ENCODE measurements at regions not wholly inside any gene's neighbourhood (a gene's known extent, or its start where the extent isn't known, plus 50 kb on each side); places are given as distances from the start of the nearest gene placed in this dataset.
"Not testable (repeated sequence)": the region's sequence is repeated elsewhere in the genome, so short reads cannot be mapped to it uniquely, and the experiment has no call there.

- TF ChIP-seq ZNF274 (IDR thresholded peaks at IDR 0.05; ENCODE audit: low read depth, low read length): no peak
- no peak overlapping the region for H3K4me3 ChIP-seq (ENCODE audit: low read length)
These were observed 902.5 kb downstream of the KCNJ2 start for GRCh38 chr17:71071837-71072236.

DNA sequence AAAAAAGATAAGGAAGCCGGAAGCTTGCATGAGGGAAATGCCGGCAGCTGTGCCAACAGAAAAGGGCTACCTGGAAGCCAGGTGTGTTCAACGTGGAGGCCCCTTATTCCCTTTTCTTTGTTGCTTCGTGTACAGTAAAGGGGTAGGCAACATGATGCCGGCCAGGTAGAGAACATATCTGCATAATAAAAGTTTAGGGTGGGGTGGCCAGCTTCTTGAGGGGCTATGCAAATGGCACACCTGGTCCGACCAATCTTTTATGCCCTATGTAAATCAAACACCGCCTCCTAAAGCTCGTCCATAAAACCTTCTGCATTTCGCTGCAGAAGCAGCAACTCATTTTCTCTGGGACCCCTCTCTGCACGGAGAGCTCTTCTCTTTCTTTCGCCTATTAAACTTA lies 911.6 kb downstream of the KCNJ2 start:
- no peak for TF ChIP-seq ZNF274 (IDR thresholded peaks at IDR 0.05; ENCODE audit: low read depth, low read length)
- no peak overlapping the region for H3K4me3 ChIP-seq (ENCODE audit: low read length)

- TF ChIP-seq ZNF274 (IDR thresholded peaks at IDR 0.05; ENCODE audit: low read depth, low read length): no peak
These were observed 912.3 kb downstream of the KCNJ2 start for GRCh38 chr17:71081666-71082065.

DNA sequence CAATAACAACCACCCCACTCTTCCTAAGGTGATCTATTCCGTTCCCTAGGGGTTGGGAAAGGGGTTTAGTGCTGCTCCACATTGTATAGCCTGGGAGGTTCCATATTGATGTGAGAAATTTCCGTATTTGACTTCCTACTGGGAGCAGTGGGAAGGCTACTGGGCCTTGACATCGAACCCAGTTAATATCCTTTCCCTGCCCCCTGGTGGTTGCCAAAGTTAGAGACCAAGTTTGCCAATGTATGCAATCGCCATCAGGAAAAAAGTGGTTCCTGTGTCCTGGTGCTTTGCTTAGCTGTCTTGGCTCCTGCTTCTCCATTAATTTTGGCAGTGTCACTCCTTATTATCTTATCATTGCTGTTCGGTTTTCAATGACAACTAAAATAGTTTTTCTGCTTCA lies 914.9 kb downstream of the KCNJ2 start:
- no peak overlapping the region for H3K4me3 ChIP-seq (ENCODE audit: low read length)
- no peak for TF ChIP-seq ZNF274 (IDR thresholded peaks at IDR 0.05; ENCODE audit: low read depth, low read length)

More at GRCh38 chr17:71081666-71082065, 912.3 kb downstream of the KCNJ2 start:
- no peak overlapping the region for H3K4me3 ChIP-seq (ENCODE audit: low read length)

- TF ChIP-seq ZNF274 (IDR thresholded peaks at IDR 0.05; ENCODE audit: low read depth, low read length): no peak
- no peak overlapping the region for H3K4me3 ChIP-seq (ENCODE audit: low read length)
These were observed 915.5 kb downstream of the KCNJ2 start for GRCh38 chr17:71084838-71085237.

DNA sequence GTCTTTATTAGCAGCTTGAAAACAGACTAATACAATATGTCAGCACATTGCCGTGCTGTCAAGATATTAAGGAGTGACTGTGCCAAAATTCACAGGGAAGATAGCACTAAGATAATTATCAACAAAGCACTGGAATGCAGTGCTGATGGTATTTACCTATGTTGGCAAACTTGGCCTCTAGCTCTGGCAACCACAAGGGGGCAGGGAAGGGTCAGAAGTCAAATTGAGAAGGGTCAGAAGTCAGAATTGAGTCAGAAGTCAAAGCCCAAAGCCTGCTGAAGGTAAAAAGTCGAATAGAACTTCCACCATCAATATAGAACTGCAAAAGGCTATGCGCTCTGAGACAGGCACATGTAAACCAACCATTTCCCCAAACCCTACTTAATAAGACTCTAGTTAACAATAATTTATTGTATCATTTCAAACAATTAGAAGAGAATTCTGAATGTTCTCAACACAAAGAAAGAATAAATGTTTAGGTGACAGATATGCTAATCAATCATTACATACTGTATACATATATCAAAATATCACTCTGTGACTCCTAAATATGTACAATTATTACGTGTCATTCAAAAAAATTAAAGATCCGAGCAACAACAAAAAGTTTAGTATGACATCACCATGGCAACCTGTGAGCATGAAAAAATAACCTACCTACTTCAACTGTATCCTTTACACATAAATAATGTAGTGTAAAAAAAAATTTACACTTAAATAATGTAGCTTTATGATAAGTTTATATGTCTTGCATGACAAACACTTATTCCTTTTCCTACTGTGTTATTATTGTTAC lies 916.1 kb downstream of the KCNJ2 start:
- no peak overlapping the region for H3K4me3 ChIP-seq (ENCODE audit: low read length)
- TF ChIP-seq ZNF274 (IDR thresholded peaks at IDR 0.05; ENCODE audit: low read depth, low read length): no peak

GRCh38 chr17:71089431-71089830 lies 920.1 kb downstream of the KCNJ2 start:
- no peak overlapping the region for H3K4me3 ChIP-seq (ENCODE audit: low read length)
- TF ChIP-seq ZNF274 (IDR thresholded peaks at IDR 0.05; ENCODE audit: low read depth, low read length): no peak

GRCh38 chr17:71098071-71098470 lies 928.7 kb downstream of the KCNJ2 start:
- no peak overlapping the region for H3K4me3 ChIP-seq (ENCODE audit: low read length)
- TF ChIP-seq ZNF274 (IDR thresholded peaks at IDR 0.05; ENCODE audit: low read depth, low read length): no peak

DNA sequence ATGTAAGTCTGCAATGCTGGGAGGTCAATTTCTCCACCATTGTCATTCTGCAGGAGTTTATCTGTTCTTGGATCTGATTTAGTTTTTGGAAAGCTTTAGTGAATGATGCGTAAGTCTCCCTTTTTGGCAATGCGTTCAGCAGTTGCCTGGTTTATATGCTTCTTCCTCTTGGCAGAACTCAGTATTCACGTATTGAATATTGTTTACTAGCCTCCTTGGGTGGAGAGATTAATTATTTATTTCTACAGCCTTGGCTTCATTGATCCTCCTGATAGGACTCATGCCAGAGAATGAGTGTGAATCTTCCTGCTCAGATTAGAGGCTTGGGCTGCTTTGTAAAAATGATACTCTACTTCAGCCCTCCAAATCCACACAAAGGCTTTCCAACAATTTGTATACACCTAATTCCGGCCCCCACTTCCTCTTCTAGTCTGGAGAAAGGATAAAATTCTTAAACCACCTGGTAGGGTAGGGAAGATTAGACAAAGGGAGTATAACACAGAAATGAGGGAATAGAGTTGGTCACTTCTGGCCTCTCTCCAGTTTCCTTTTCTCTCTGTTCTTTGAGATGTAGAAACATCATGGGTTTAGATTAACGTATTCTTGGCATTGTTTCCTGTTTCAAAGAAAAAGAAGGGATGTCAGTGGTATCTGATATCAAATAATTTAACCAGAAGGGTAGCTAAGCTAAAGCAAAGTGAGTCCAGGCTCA lies 929.8 kb downstream of the KCNJ2 start:
- no peak overlapping the region for H3K4me3 ChIP-seq (ENCODE audit: low read length)
- TF ChIP-seq ZNF274 (IDR thresholded peaks at IDR 0.05; ENCODE audit: low read depth, low read length): no peak

DNA sequence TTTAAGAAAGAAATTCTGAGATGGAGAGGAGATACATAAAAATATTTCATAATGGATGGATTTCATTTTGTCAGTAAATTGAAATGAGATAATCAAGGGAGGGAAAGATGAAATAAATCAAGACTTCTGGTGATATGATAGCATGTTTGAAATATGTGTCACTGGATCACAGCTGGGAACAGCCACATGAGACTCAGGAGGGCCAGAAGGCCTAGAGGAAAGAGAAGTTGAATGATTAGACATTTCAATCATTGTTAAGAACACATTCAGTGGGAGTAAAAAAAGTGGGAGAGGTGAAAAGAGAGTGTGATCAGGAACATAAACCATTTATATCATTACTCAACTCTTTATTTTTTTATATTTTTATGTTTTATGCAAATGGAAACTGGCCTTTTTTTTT lies 933.4 kb downstream of the KCNJ2 start:
- no peak for TF ChIP-seq ZNF274 (IDR thresholded peaks at IDR 0.05; ENCODE audit: low read depth, low read length)

GRCh38 chr17:71104225-71104624 lies 934.9 kb downstream of the KCNJ2 start:
- no peak overlapping the region for H3K4me3 ChIP-seq (ENCODE audit: low read length)
- TF ChIP-seq ZNF274 (IDR thresholded peaks at IDR 0.05; ENCODE audit: low read depth, low read length): no peak

More for the DNA sequence above, 933.4 kb downstream of the KCNJ2 start:
- H3K4me3 ChIP-seq (ENCODE audit: low read length): no peak overlapping the region

DNA sequence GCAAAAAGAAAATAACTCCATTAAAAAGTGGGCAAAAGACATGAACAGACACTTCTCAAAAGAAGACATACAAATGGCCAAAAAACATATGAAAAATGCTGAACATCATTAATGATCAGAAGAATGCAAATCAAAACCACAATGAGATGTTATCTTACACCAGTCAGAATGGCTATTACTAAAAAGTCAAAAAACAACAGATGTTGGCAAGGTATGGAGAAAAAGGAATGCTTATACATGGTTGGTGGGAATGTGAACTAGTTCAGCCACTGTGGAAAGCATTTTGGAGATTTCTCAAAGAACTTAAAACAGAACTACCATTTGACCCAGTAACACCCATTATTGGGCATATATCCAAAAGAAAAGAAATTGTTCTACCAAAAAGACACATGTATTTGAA lies 936.7 kb downstream of the KCNJ2 start:
- H3K4me3 ChIP-seq (ENCODE audit: low read length): not testable (repeated sequence)

DNA sequence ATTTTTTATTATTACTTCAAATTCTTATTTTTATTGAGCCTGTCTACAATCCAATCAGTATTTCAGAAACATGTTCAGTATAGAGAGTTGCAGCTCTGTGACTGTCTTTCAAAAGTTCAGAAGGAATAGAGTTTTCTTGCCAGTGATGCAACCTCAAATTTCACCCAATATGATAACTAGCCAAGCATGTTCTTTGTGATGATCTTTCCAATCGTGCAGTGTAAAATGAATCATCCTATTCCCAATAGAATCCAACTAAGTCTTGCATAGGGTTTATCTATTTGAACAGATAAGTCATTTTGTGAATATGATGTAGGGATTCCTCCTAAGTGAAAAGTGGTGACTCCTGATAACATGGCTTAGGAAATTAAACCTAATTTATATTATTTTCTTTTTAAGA lies 937.8 kb downstream of the KCNJ2 start:
- no peak overlapping the region for H3K4me3 ChIP-seq (ENCODE audit: low read length)
- no peak for TF ChIP-seq ZNF274 (IDR thresholded peaks at IDR 0.05; ENCODE audit: low read depth, low read length)

DNA sequence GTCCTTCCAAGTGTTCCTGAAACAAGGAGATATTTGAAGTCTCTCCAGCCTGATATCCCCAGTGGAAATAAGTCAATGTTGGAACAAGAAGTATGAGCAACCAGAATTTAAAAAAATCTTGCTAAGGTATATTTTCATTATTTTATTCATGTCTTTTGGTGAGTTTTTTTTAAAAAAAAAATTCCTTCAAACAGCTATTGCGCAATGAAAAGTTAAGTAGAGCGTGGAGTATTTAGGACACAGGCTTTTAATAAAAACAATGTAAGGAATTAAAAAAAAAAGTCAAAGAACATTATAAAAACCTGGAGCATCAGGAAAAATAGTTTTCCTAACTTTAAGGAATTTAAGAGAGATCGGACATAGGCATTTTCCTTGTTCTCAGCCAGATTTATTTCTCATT lies 940.4 kb downstream of the KCNJ2 start:
- no peak for TF ChIP-seq ZNF274 (IDR thresholded peaks at IDR 0.05; ENCODE audit: low read depth, low read length)

DNA sequence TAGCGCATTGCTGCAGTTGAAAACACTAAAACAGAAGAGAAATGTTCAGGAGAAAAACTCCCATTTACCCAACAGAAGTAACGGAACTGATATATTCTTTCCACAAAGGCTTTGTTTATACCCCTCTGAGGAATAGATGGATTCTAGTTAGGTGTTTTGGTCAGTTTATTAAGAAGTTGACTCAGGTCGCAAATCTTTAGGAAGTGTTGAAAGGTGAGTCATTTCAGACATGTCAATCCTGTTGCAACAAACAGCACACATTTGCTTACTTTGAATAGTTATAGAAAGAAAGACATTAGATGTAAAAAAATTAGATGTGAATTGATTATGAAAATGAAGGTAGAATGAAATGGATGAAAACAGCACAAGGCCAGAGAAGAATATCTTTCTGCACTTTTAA lies 941.0 kb downstream of the KCNJ2 start:
- no peak for TF ChIP-seq ZNF274 (IDR thresholded peaks at IDR 0.05; ENCODE audit: low read depth, low read length)
- H3K4me3 ChIP-seq (ENCODE audit: low read length): no peak overlapping the region

More for the DNA sequence above, 940.4 kb downstream of the KCNJ2 start:
- H3K4me3 ChIP-seq (ENCODE audit: low read length): no peak overlapping the region

All from GM08714 (cell line).